Right ventricle myocardium superior (tissue), 1 donor: ENCODE measurements at regions not wholly inside any gene's neighbourhood (a gene's known extent, or its start where the extent isn't known, plus 50 kb on each side); places are given as distances from the start of the nearest gene placed in this dataset.

Source experiments
- ATAC-seq: fragments of 200-7000 bp; cut with Tn5 transposase; one replicate; pipeline ENCODE4 v1.9.1; 2020; ENCODE audit warnings: mild to moderate bottlenecking; ENCODE audit not compliant: poor library complexity
- DNase-seq: peaks from one replicate; pipeline ENCODE4 v3.0.0-alpha.2; 2020
- intact Hi-C: fragments of 100-400 bp; cut with DNase I; formaldehyde crosslinking; loops from one replicate; pipeline ENCODE4 v1.11.2; 2022
- donor health status: DM: no; HTN: yes; CAD: no; lungs with severe emphysema.

- intact Hi-C loops, result no loop called here
- DNase-seq, result no peak
- no peak for ATAC-seq
These were observed 284.1 kb upstream of the MANEA start for GRCh38 chr6:95293257-95293656.

- DNase-seq, result no peak
- intact Hi-C loops, result no loop called here
- ATAC-seq, result no peak
These were observed 283.3 kb upstream of the MANEA start for GRCh38 chr6:95294043-95294442.

GRCh38 chr6:95309545-95309944 is 267.8 kb upstream of the MANEA start:
- ATAC-seq (no peak), DNase-seq (no peak)
- intact Hi-C loops, result no loop called here

- DNase-seq (no peak), ATAC-seq (no peak)
- intact Hi-C loops, result no loop called here
These were observed 259.2 kb upstream of the MANEA start for GRCh38 chr6:95318137-95318536.

GRCh38 chr6:95321126-95321525 is 256.2 kb upstream of the MANEA start:
- intact Hi-C loops, result no loop called here
- no peak for ATAC-seq
- no peak for DNase-seq

- intact Hi-C loops, result no loop called here
- DNase-seq (no peak), ATAC-seq (no peak)
These were observed 251.4 kb upstream of the MANEA start for GRCh38 chr6:95325916-95326315.

GRCh38 chr6:95328231-95328630 is 249.1 kb upstream of the MANEA start:
- intact Hi-C loops, result no loop called here
- ATAC-seq (no peak), DNase-seq (no peak)

- intact Hi-C loops, result no loop called here
- ATAC-seq, result no peak
- DNase-seq, result no peak
These were observed 225.1 kb upstream of the MANEA start for GRCh38 chr6:95352064-95352795.

GRCh38 chr6:95354551-95354950 is 222.8 kb upstream of the MANEA start:
- intact Hi-C loops, result no loop called here
- DNase-seq (no peak), ATAC-seq (no peak)

GRCh38 chr6:95357380-95358020 is 219.8 kb upstream of the MANEA start:
- intact Hi-C loops, result no loop called here
- ATAC-seq (no peak), DNase-seq (no peak)

- ATAC-seq (no peak), DNase-seq (no peak)
- intact Hi-C loops, result no loop called here
These were observed 213.2 kb upstream of the MANEA start for GRCh38 chr6:95364016-95364604.

- intact Hi-C loops, result no loop called here
- ATAC-seq (no peak), DNase-seq (no peak)
These were observed 211.9 kb upstream of the MANEA start for GRCh38 chr6:95365454-95365853.

GRCh38 chr6:95366414-95366813 is 210.9 kb upstream of the MANEA start:
- intact Hi-C loops, result no loop called here
- no peak for ATAC-seq
- no peak for DNase-seq

- ATAC-seq, result no peak
- intact Hi-C loops, result no loop called here
- DNase-seq, result no peak
These were observed 193.5 kb upstream of the MANEA start for GRCh38 chr6:95383878-95384277.

GRCh38 chr6:95384988-95385387 is 192.3 kb upstream of the MANEA start:
- no peak for ATAC-seq
- intact Hi-C loops, result no loop called here
- no peak for DNase-seq

GRCh38 chr6:95387845-95388244 is 189.5 kb upstream of the MANEA start:
- no peak for DNase-seq
- ATAC-seq, result no peak
- intact Hi-C loops, result no loop called here

GRCh38 chr6:95404777-95405176 is 172.6 kb upstream of the MANEA start:
- no peak for ATAC-seq
- DNase-seq, result no peak
- intact Hi-C loops, result no loop called here

- DNase-seq, result no peak
- intact Hi-C loops, result no loop called here
- ATAC-seq, result no peak
These were observed 169.2 kb upstream of the MANEA start for GRCh38 chr6:95408111-95408510.

- DNase-seq, result no peak
- intact Hi-C loops, result no loop called here
- ATAC-seq, result no peak
These were observed 167.2 kb upstream of the MANEA start for GRCh38 chr6:95410168-95410567.

- no peak for DNase-seq
- intact Hi-C loops, result no loop called here
These were observed 163.5 kb upstream of the MANEA start for GRCh38 chr6:95413789-95414188.

More at GRCh38 chr6:95413789-95414188, 163.5 kb upstream of the MANEA start:
- ATAC-seq, result no peak
